Left kidney (tissue), 1 donor: ENCODE measurements at regions not wholly inside any gene's neighbourhood (a gene's known extent, or its start where the extent isn't known, plus 50 kb on each side); places are given as distances from the start of the nearest gene placed in this dataset.

Experiments used
- DNase-seq: peaks from one replicate; pipeline ENCODE4 v3.0.0-alpha.2; 2013

DNA sequence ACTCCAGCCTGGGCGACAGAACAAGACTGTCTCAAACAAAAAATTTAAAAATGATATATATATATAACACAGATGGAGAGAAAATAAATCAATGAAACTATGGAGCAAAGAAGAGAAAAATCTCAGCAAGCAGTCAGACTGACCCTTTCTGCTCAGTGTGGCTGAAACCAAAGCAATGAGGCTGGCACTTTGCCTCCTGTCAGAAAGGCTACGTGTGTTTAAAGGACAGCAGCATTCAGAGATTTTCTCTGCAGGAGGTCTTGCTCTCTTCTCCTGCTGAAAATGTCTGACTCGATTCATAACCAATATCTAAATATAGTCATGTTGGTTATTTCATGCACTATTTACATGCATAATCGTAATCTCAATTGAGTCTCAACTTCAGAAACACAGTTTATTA, 527.0 kb upstream of the JARID2 start:
- no peak for DNase-seq

DNA sequence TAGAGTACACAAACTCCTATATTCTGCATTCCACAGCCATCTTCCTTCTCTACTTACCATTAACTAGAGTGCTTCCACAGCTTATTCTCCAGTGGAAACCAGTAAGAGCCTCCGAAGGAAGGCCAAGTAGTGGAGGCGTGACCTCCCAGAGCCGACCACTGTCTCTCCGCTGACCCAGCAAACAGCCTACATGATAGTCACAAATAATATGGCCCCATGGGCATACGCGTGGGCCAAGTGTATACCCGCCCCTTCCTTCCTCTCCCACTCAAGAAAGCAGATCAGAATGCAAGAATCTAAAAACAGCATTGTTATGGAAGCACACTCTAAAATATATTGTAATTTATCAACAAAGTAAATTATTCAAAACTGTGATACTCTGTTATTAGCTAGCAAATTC, 526.6 kb upstream of the JARID2 start:
- no peak for DNase-seq

DNA sequence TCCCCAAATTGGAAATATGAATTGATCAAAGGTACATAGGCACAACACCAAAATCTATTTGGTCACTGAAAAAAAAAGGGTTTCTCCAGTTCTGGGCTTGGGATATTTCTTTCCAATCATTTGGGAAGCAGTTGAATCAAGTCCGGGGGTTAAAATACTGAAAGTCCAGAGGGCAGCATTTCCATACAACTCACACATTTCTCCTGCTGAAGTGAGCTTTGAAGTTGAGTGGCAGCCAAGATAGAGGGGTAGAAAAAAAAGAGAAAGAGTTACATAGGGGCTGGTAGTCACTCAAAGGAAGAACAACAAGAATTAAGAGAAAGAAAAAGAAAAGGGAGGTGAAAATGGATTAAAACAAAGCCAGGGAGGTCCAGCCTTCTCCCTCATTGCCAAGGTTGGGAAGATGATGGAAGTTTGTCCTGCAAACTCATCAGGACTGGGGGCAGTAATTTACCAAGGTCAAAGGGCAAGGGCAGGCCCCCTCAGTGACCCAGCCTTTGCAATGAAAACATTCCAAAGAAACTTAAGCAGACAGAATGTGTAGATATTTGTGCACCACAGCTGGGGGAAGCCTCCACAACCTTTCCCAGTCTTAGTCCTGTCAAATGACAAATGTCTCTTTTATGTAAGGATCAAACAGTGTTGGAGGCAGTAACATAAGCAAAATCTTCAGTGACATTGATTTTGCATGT, 525.3 kb upstream of the JARID2 start:
- DNase-seq, result no peak

DNA sequence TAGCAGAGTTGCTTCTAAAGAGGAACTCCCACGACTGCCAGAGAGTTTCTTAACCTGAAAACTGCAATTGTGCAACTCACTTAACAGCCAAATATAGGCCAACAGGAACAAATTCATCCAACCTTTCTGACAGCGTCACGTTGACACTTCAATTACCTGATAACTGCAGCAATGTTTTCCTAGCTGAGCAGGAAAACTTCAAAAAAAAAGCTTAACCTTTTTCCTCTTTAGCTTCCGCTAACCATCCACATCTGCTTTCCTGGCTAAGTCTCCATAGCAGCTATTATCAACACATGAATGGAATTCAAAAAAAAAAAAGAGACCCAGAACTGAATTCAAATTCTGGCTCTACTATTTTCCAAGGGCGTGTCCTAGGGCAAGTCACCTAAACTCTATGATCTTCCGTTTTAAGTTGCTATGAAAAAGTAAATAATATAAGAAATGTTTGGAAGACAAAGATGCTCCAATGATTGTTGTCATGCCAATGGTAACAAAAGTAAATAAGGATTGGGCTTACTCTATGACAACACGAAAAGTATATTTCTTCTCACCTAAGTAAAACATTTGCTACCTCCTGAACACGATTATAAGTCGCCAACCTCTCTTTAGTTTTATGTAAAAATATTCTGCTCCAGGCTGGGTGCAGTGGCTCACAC, 524.6 kb upstream of the JARID2 start:
- DNase-seq, result no peak

DNA sequence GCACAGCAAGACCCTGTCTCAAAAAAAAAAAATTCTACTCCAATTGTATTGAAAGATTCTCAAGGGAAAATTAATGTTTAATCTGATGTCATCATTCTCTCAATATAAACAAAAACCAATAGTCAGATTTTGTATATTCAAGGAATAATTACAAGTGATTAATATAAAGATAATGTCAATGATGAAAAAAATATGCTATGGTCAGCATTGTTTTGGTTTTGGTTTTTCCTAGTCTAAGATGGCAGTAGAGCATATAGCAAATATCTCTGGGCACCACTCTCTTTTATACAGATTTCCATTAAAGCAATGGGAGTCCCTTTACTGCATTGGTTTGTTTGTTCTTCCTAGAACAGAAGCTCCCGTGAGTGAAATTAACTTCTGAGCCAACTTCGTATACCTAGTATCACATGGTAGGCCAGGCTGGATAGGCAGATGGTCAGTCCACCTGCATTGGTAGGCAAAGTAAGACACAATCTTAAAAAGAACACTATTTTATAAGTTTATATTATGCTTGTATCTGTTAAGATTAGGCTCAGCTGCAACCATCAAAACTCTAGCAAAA, 523.8 kb upstream of the JARID2 start:
- no peak for DNase-seq

DNA sequence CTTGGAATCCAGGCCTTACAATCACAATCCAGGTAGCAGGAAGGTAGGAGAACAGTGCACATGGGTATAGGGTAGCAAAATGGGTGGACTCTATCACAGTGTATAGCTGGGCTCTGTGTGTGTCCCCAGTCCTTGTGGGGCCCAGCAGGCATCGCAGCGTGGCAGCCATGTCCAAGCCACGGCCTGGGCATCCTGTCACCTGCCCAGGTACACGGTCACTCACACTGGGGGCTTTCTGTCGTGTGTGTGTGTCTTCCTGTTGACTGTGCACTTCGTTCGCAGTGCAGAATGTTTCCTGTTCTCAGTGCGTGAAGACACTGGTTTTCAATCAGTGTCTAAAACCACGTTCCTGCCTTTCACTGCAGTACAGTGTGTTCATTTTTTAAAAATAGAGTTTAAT, 523.2 kb upstream of the JARID2 start:
- no peak for DNase-seq

DNA sequence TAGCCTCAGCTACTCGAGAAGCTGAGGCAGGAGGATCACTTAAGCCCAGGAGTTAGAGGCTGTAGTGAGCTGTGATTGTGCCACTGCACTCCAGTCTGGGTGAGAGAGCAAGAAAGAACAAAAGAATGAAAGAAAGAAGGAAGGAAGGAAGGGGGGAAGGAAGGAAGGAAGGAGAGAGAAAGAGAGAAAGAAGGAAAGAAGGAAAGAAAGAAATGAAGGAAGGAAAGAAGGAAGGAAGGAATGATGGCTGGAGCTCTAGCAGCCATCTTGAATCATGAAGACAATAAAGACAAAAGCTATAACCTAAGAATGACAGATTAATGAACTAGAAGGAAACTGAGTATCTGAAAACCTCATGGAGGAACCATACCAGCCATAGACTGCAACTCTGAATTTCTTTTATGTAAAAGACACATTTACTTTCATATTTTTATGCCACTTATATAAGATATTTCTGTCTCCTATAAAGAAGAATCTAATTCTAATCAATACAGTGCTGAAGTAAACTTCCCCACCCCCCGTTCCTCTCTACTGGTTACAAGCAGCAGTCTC, 522.3 kb upstream of the JARID2 start:
- no peak for DNase-seq

DNA sequence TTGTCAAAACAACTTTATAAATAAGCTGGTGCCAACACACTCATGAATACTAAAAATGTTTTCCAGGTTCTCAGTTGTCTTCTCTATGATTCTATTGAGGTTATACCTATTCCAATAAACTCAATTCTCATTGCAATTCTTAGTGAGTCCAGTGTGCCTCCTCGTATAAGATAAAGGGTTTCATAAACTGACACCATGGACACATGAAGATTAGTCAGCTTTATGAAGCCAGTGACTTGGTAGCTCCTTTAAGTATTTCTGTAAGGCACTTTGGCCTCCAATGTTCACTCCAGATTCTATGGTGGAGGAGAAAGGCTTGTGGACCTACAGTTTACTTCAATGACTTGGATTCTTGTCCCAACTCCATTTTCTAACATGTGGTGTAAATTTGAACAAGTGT, 521.3 kb upstream of the JARID2 start:
- DNase-seq, result no peak

DNA sequence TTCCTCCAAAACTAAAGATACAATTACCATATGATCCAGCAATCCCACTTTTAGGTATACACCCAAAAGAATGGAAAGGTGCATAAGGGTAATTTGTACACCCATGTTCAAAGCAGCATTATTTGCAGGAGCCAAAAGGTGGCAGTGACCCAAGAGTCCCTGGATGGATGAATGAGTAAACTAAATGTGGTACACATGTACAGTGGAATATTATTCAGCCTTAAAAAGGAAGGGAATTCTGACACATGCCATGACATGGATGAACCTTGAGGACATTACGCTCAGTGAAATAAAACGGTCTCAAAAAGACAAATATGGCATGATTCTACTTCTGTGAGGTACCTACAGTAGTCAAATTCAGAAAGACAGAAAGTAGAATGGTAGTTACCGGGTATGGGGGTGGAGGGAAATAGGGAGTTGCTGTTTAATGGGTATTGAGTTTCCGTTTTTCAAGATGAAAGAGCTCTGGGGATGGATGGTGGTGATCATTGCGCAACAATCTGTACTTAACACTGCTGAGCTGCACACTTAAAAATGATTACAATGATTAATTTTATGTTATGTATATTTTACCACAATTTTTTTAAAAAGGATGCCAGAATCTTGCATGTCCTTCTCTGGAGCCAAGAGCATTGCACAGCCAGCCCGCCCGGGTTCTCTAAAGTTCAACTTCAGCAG, 518.9 kb upstream of the JARID2 start:
- DNase-seq, result no peak

DNA sequence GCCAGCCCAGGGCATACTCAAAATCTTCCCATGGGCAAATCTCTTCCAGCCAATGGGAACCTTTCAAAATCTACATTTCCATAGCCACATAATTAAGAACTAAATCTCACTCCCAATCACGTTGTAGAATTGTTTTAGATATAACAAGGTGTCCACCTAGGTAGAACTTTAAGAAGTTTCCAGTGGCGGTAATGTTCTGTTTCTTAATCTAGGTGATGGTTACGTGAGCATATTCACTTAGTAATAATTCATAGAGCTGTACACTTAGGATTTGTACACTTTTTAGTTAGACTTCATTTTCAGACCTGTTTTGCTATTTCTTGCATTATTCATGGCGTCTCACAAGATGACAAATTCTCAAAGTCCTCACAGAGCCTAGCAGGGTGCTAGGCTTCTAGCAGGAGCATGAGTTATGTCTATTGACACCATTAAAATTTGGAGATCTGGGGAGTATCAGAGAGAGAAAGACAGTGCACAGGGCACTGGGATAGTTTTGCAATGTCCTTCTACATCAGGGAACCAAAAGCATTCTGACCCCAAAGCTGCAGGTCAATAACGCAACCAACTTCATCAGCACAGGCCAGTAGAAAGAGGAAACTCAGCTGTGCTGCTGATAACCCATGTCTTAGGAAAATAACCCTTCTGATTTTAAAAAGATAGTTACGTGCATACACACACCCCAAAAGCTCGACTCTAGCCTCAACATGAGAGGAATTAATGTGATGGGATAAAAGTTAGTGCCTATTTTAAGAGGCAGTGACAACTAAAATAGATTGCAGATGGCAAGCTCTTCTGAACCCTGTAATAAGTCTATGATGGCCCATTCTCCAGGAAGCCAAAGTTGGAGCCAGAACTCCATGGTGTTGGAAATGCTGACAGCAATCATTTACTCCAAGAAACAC, 518.1 kb upstream of the JARID2 start:
- DNase-seq, result no peak

DNA sequence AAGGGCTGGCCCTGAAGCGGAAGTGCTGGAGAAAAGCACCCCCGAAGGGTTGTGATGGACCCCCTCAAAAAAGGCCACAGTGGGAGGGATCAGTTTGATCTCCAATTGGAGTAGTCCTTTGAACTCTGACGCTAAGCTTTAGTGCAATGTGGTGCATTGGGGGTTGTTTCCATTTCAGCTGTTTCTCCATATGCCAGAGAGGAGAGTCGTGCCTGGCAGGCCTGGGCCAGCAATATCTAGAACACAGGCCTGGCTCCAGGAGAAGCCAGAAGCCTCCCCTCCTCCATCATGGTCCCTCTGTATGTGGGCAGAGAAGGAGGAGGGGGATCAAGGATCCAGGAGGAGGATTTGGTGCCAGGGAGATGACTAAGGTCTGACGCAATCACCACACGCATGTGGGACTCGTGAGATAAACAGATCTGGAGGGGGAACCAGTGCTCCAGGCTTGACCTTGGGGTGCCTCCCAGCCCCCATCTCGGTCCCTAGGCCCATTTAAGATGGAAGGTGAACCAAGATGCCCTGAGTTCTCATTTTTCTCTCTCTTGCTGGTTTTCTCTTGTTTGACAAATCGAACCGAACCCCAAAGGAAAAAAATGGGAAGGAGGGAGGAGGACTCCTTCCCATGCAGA, 517.4 kb upstream of the JARID2 start:
- no peak for DNase-seq

DNA sequence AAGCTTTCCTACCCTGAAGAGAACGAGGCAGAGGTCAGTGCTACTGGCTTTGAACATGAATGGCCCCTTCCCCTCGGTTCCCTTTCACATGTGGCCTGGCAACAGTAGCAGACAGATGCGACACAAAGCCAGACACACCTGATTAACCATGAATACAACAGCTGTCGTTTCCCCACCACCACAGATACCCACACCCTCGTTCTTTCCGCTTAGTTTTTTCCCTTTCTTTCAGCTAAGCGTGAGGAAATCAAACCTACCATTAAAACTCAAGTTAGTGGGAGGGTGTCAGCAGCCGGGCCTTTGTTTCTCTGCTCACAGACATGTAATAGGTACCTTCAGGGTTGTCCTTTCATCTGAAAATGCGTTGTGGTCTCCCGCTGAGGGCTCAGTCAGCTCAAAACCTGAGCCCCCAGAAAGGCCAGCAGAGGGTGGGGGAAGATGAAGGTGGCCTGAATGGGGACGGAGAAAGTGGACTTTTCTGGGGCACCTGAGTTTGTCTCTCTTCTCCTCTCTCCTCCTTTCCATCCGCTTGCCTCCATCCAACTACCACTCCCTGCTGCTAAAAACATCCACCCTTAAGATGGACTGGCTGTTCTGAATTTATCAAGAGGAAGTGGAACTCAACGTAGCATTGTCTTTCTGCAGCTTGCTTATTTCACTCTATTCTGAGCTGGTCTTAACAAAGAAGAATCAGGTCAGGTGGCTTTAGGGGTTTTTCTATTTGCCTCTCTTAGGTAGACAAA, 516.6 kb upstream of the JARID2 start:
- no peak for DNase-seq

DNA sequence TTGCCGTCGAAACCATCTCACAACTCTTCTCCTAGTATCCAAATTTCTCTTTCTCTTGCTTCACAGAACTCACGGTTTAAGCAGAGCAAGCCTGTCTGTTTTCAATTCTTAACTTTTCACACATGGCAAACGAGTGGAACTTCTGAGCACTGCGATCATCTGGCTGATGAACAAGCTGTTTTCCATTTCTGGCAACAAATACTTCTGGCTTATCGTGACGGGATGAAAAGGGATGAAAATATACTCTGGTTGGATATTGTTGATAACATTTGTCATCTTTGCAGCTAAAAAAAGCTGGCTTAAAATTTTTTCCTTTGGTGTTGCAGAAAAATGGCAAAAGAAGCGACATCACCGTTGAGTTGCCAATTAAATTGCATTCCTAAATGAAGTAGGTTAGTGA, 515.2 kb upstream of the JARID2 start:
- DNase-seq, result no peak

DNA sequence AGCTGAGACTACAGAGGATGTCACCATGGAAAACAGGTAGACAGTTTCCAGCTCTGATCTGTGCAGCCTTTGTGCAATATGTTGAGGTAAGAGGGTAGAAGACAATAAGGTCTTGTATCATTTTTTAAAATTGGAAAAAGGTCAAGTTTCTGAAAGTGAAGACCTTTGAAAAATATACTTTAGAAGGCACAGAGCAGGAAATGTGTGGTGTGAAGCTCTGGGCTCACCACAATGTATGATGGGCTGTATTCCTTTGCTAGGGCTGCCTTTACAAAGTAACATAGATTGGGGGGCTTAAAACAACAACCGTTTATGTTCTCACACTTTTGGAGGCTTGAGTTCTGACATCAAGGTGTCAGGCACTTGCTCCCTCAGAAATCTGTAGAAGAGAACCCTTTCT, 514.3 kb upstream of the JARID2 start:
- DNase-seq, result no peak

DNA sequence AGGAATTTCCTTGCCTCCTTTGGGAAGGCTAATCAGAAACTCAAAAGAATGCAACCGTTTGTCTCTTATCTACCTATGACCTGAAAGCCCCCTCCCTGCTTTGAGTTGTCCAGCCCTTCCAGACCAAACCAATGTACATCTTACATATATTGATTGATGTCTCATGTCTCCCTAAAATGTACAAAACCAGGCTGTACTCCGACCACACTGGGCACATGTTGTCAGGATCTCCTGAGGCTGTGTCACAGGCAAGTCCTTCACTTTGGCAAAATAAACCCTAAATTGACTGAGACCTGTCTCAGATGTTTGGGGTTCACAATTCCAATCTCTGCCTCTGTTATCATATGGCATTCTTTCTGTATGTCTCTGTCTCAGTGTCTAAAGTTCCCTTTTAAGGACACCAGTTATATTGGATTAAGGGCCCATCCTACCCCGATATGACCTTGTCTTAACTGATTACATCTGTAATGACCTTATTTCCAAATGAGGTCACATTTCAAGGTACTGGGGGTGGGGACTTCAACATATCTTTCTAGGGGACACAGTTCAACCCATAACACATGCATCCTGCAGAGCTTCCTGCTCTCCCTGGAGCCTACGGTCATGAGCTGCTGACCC, 513.5 kb upstream of the JARID2 start:
- DNase-seq, result no peak

DNA sequence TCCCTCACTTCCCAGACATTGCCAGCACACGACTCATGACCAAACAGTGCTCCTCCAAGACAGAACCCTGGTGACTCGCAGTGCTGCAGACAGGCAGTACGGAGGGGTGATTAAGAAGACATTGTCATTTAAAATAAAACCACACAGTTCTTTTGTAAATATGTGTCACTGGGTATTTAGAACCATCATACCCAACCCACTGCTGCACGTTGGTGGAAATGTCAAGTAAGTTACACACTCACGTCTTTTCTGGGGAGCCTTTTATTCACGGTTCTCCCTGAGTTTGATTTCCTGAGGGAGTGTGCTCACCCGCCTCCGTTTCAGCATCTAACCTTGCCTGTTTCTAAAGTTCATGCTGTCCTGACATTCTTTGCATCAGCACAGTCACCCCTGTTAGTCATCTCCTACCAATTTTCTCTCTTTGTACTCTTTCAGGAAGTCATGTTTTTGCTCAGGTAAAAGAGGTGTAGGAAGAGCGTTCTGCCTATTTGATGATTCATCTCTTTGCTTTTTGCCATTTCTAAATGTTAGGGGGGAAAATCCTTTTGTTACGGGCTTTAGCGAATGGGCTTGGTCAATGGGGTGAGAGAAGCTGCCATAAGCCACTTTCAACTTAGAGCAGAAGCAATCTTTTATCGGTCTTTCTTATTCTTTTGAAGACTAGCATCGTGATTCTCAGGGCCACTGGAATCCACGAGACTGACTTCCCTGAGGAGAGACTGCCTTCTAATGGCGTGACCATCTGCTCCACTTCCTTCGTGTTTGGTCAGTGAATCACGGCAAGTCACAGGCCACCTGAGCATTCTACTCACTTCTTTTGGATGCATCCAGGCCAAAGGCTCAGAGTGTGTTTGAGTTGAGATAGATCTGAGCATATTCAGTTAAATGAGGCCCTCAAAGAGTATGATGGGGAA, 512.8 kb upstream of the JARID2 start:
- no peak for DNase-seq

DNA sequence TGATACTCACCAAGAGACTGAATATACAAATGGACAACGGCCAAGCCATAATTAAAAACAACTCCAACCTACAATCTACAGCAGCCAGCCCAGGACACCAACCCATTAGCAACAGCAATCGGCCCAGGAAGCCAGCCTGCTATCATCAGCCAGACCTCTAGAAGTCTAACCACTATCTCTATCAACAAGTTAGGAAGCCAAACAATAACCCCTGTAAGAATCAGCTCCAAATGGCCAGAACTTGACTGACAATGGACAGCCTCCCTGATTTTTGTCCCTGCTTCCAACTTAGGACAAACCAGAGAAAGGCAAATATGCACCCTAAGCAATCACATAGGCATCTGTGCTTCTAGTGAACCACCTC, 511.8 kb upstream of the JARID2 start:
- no peak for DNase-seq

DNA sequence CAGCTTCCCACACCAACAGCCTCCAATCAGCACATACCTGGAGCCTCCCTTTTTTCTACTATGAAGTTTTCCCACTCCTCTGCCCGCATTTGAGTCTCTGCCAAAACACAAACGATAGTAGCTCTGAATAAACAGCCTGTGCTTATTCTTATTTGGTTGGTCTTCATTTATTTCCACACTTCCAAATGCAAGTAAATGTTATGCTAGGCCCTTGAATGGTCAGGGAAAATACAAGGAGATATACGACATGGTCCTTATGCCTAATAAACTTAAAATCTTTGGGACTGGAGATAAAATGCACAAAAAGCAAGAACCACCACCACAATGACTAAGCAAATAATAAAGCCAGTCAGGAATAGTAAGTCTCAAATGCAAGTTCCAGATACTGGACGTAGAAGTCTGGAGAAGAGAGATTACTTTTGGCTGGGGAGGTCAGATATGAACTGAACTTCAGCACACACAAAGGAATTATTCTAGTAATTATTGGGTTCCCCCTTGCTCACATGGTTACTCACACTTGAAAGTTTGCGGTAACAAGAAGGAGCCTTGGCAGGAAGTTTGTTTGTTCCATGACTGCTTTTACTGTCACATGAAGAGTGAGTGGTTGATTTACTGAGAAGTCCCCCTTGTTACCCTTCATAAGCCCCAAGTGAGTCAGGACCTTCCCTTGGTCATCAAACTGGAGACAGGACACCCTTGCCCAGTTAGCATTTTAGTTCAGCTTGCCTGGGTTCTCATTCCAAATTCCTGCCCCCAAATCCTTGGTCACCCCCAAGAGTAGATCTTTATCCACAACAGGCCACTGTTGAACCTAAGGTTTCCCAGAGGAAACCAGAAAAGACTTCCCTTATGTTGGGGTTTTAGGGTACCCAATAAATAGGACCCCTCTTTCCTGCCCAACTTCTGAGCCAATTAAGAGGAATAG, 511.2 kb upstream of the JARID2 start:
- DNase-seq, result no peak
